SU-DHL-6 (cell line): ENCODE measurements at regions not wholly inside any gene's neighbourhood (a gene's known extent, or its start where the extent isn't known, plus 50 kb on each side); places are given as distances from the start of the nearest gene placed in this dataset.

ENCODE experiments used
- H2AFZ ChIP-seq: fragments of 200-600 bp; sonication (generic); 2 replicates; pipeline ENCODE4 v1.6.1; 2014; ENCODE audit warnings: low read depth, mild to moderate bottlenecking, moderate library complexity, mixed read lengths, antibody characterized with exemption, low read length; ENCODE audit not compliant: severe bottlenecking
- H3F3A ChIP-seq: fragments of 200-600 bp; shearing (Covaris generic); 2 replicates; pipeline ENCODE4 v1.6.0; 2016; ENCODE audit warnings: antibody characterized with exemption, mild to moderate bottlenecking; ENCODE audit not compliant: insufficient read depth
- H3K27ac ChIP-seq: fragments of 200-600 bp; sonication (generic); 2 replicates; pipeline ENCODE4 v1.5.1; 2016; ENCODE audit warnings: low read depth, mild to moderate bottlenecking, low read length, moderate library complexity, mixed read lengths
- H3K27me3 ChIP-seq: fragments of 200-600 bp; sonication (generic), shearing (Covaris generic); 2 replicates; pipeline ENCODE4 v1.6.0; 2014; ENCODE audit warnings: mild to moderate bottlenecking, low read length
- H3K36me3 ChIP-seq: fragments of 200-600 bp; sonication (generic); 2 replicates; pipeline ENCODE4 v1.6.1; 2014; ENCODE audit warnings: mild to moderate bottlenecking, low read length, mixed read lengths
- H3K4me2 ChIP-seq: fragments of 300-600, 200-600 bp; shearing (Covaris generic), sonication (generic); 2 replicates; pipeline ENCODE4 v1.6.0; 2014; ENCODE audit warnings: low read length, low read depth, mild to moderate bottlenecking; ENCODE audit not compliant: poor library complexity, severe bottlenecking
- H3K4me3 ChIP-seq: fragments of 200-600 bp; sonication (generic); 2 replicates; pipeline ENCODE4 v1.5.1; 2014; ENCODE audit warnings: antibody characterized with exemption, low read length, mild to moderate bottlenecking, mixed read lengths; ENCODE audit not compliant: insufficient read depth, poor library complexity, severe bottlenecking
- H3K79me2 ChIP-seq: fragments of 200-600 bp; sonication (generic); 2 replicates; pipeline ENCODE4 v1.6.1; 2014; ENCODE audit warnings: mild to moderate bottlenecking, low read length, moderate library complexity; ENCODE audit not compliant: insufficient read depth
- H3K9ac ChIP-seq: fragments of 200-600 bp; sonication (generic); 2 replicates; pipeline ENCODE4 v1.7.0; 2014; ENCODE audit warnings: mild to moderate bottlenecking, low read length
- H3K9me2 ChIP-seq: fragments of 200-600 bp; sonication (generic); replicated peaks from 2 replicates; pipeline ENCODE4 v1.6.1; 2014; ENCODE audit warnings: low read length; ENCODE audit not compliant: insufficient read depth
- H3K9me3 ChIP-seq: fragments of 200-600 bp; sonication (generic); 2 replicates; pipeline ENCODE4 v1.6.1; 2014; ENCODE audit warnings: low read length, mixed read lengths; ENCODE audit not compliant: insufficient read depth
- H4K20me1 ChIP-seq: fragments of 200-600 bp; sonication (generic); 2 replicates; pipeline ENCODE4 v1.6.1; 2014; ENCODE audit warnings: low read depth, mild to moderate bottlenecking, antibody characterized with exemption, low read length, moderate library complexity, mixed read lengths
- EZH2phosphoT487 ChIP-seq: fragments of 200-600 bp; sonication (generic), shearing (Covaris generic); conservative IDR thresholded peaks from 2 replicates; pipeline ENCODE4 v1.6.1; 2018; ENCODE audit warnings: mild to moderate bottlenecking, antibody characterized with exemption, low read length, moderate library complexity, mixed read lengths
- TF ChIP-seq, protein P1 (sequence below): fragments of 200-600 bp; sonication (generic); IDR thresholded peaks from one replicate; pipeline ENCODE4 v1.5.1; 2017; ENCODE audit warnings: antibody characterized with exemption, mild to moderate bottlenecking, low read length, moderate library complexity; ENCODE audit not compliant: insufficient read depth, poor library complexity, severe bottlenecking

DNA sequence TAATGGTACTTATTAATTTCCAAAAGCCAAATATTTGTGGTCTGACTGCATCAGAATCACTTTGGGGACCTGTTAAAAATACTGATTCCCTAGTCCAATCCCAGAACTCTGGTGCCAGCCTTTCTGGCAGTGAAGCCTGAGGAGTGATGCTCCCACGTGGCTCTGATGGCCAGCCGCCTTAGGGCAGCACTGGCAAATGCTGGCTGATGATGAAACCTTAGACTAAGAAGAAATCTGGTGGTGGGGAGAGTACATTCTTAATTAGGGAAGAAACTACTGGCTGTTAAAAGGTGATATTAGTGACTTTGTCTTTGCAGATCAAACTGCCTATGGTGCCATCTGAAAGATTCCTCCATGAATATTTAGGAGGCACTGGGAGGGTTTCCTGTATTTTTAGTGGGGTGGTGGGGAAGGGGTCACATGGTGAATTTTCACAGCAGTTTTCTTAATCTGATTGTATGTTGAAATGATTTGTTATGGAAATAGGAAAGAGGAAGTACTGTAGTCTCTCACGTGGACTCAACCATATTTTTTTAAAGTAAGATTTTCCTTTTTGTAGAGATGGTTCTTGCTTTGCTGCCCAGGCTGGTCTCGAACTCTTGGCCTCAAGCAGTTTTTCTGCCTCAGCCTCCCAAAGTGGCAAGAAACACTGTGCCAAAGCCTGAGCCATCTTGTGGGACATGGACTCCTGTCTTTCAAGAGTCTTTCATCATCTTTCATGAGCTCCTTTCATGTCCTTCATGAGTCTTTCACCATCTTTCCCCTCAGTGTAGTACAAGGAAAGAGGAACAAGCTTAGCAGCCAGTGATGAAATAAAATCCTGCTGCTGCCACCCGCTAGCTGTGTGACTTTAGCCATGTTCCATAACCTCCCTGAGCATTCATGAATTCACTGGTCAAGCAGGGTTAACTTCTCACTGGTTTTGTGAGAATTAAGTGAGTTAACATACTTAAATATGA is 90.8 kb downstream of the ZNF330 start:
- H3K27me3 ChIP-seq = no peaks in the 10 kb centered on the region
- no peak overlapping the region for H2AFZ ChIP-seq
- no peak overlapping the region for H3K9ac ChIP-seq
- no peaks in the 10 kb centered on the region for H3K9me3 ChIP-seq
- H3K79me2 ChIP-seq = no peaks in the 10 kb centered on the region
- H3K27ac ChIP-seq = no peak overlapping the region
- no peaks in the 10 kb centered on the region for H4K20me1 ChIP-seq
- no peaks in the 10 kb centered on the region for H3K9me2 ChIP-seq
- TF ChIP-seq, protein P1, sequence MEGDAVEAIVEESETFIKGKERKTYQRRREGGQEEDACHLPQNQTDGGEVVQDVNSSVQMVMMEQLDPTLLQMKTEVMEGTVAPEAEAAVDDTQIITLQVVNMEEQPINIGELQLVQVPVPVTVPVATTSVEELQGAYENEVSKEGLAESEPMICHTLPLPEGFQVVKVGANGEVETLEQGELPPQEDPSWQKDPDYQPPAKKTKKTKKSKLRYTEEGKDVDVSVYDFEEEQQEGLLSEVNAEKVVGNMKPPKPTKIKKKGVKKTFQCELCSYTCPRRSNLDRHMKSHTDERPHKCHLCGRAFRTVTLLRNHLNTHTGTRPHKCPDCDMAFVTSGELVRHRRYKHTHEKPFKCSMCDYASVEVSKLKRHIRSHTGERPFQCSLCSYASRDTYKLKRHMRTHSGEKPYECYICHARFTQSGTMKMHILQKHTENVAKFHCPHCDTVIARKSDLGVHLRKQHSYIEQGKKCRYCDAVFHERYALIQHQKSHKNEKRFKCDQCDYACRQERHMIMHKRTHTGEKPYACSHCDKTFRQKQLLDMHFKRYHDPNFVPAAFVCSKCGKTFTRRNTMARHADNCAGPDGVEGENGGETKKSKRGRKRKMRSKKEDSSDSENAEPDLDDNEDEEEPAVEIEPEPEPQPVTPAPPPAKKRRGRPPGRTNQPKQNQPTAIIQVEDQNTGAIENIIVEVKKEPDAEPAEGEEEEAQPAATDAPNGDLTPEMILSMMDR = no peak
- no peak for TF ChIP-seq EZH2phosphoT487
- no peaks in the 10 kb centered on the region for H3F3A ChIP-seq
- no peak overlapping the region for H3K4me3 ChIP-seq
- H3K4me2 ChIP-seq = no peak overlapping the region
- H3K36me3 ChIP-seq = no peaks in the 10 kb centered on the region

GRCh38 chr4:141314627-141315026 is 93.9 kb downstream of the ZNF330 start:
- H3K27ac ChIP-seq = no peak overlapping the region
- TF ChIP-seq, protein P1 = no peak
- TF ChIP-seq EZH2phosphoT487 = no peak
- no peaks in the 10 kb centered on the region for H4K20me1 ChIP-seq
- no peaks in the 10 kb centered on the region for H3K27me3 ChIP-seq
- no peaks in the 10 kb centered on the region for H3K9me3 ChIP-seq
- no peaks in the 10 kb centered on the region for H3F3A ChIP-seq
- no peak overlapping the region for H3K4me3 ChIP-seq
- no peak overlapping the region for H2AFZ ChIP-seq
- H3K9ac ChIP-seq = no peak overlapping the region
- no peaks in the 10 kb centered on the region for H3K9me2 ChIP-seq
- H3K79me2 ChIP-seq = no peaks in the 10 kb centered on the region
- H3K36me3 ChIP-seq = no peaks in the 10 kb centered on the region
- H3K4me2 ChIP-seq = no peak overlapping the region

GRCh38 chr4:141328560-141329173 is 108.0 kb downstream of the ZNF330 start:
- Histone ChIP-seq H3K27me3 (no peaks in the 10 kb centered on the region), H3K79me2 (no peaks in the 10 kb centered on the region), H4K20me1 (no peaks in the 10 kb centered on the region), H3F3A (no peaks in the 10 kb centered on the region), H3K36me3 (no peaks in the 10 kb centered on the region), H2AFZ (no peak overlapping the region), H3K27ac (no peak overlapping the region), H3K9me2 (no peaks in the 10 kb centered on the region), H3K9ac (no peak overlapping the region), H3K4me2 (no peak overlapping the region), H3K4me3 (no peak overlapping the region), H3K9me3 (no peaks in the 10 kb centered on the region)
- no peak for TF ChIP-seq EZH2phosphoT487
- TF ChIP-seq, protein P1 = no peak
